CD14-positive monocyte (primary cell): ENCODE measurements at regions not wholly inside any gene's neighbourhood (a gene's known extent, or its start where the extent isn't known, plus 50 kb on each side); places are given as distances from the start of the nearest gene placed in this dataset.

ENCODE experiments used
- DNase-seq, 3 donors: peaks; one replicate each; pipeline ENCODE4 v3.0.0-alpha.2; 2011 to 2022
- H2AFZ ChIP-seq: 2 replicates; pipeline ENCODE4 v1.6.0; 2012; ENCODE audit warnings: mild to moderate bottlenecking, low read depth, low read length, inconsistent platforms; ENCODE audit not compliant: insufficient read depth, poor library complexity, severe bottlenecking
- H3K27ac ChIP-seq, 2 donors: 1 replicate in 1 of 2; 2 replicates in 1 of 2; pipeline ENCODE4 v1.5.1; 2012 to 2013; ENCODE audit warnings: low read length in 2 of 2, control low read depth in 1 of 2, inconsistent platforms in 1 of 2, low read depth in 1 of 2, mild to moderate bottlenecking in 1 of 2
- H3K27me3 ChIP-seq, 2 donors: one replicate each; pipeline versions ENCODE4 v1.6.0 to v1.6.1; 2011 to 2013; ENCODE audit warnings: low read length in 2 of 2; ENCODE audit not compliant: control insufficient read depth in 2 of 2, insufficient read depth in 2 of 2
- H3K36me3 ChIP-seq, 2 donors: replicated peaks in 1 of 2; 1 replicate in 1 of 2; 2 replicates in 1 of 2; pipeline versions ENCODE4 v1.5.1 to v1.6.1; 2012 to 2013; ENCODE audit warnings: low read length in 2 of 2, control low read depth in 1 of 2, inconsistent platforms in 1 of 2, mild to moderate bottlenecking in 1 of 2; ENCODE audit not compliant: insufficient read depth in 2 of 2, control insufficient read depth in 1 of 2
- H3K4me1 ChIP-seq, 2 donors: 1 replicate in 1 of 2; 2 replicates in 1 of 2; pipeline versions ENCODE4 v1.5.1 to v1.6.1; 2012 to 2013; ENCODE audit warnings: low read length in 2 of 2, control low read depth in 1 of 2, inconsistent platforms in 1 of 2, mild to moderate bottlenecking in 1 of 2, moderate library complexity in 1 of 2; ENCODE audit not compliant: insufficient read depth in 2 of 2, control insufficient read depth in 1 of 2
- H3K4me2 ChIP-seq: replicated peaks from 2 replicates; pipeline ENCODE3; 2012; ENCODE audit warnings: low read length, moderate library complexity, mild to moderate bottlenecking; ENCODE audit not compliant: poor library complexity, severe bottlenecking; ENCODE audit errors: extremely low read depth
- H3K4me3 ChIP-seq, 3 experiments: fragments of 200-600 bp in 1 of 3; sonication (generic) in 1 of 3; replicated peaks in 1 of 3; 1 replicate in 2 of 3; 2 replicates in 1 of 3; pipeline ENCODE4 v1.5.1; 2011 to 2013; ENCODE audit warnings: low read length in 3 of 3, mild to moderate bottlenecking in 3 of 3, control low read depth in 2 of 3, low read depth in 2 of 3, inconsistent platforms in 1 of 3, moderate library complexity in 1 of 3
- H3K79me2 ChIP-seq: 2 replicates; pipeline ENCODE4 v1.6.0; 2012; ENCODE audit warnings: mild to moderate bottlenecking, control low read depth, inconsistent platforms, low read length, moderate library complexity; ENCODE audit not compliant: insufficient read depth
- H3K9ac ChIP-seq: 2 replicates; pipeline ENCODE4 v1.6.0; 2017; ENCODE audit warnings: low read length, mild to moderate bottlenecking; ENCODE audit not compliant: insufficient read depth, poor library complexity, severe bottlenecking
- H3K9me3 ChIP-seq, 2 donors: replicated peaks in 1 of 2; 1 replicate in 1 of 2; 2 replicates in 1 of 2; pipeline versions ENCODE4 v1.5.1 to v1.6.1; 2012 to 2013; ENCODE audit warnings: low read length in 2 of 2, control low read depth in 1 of 2; ENCODE audit not compliant: control insufficient read depth in 1 of 2, insufficient read depth in 1 of 2
- H4K20me1 ChIP-seq: 2 replicates; pipeline ENCODE4 v1.6.0; 2012; ENCODE audit warnings: mild to moderate bottlenecking, low read length, control low read depth, moderate library complexity; ENCODE audit not compliant: insufficient read depth
- H3K27ac Mint-ChIP-seq, 7 donors: one replicate each; pipeline ENCODE4 v1.8.0; 2020; ENCODE audit warnings: mild to moderate bottlenecking in 7 of 7, mixed read lengths in 7 of 7, moderate library complexity in 6 of 7, inconsistent platforms in 2 of 7
- H3K27me3 Mint-ChIP-seq, 3 donors: one replicate each; pipeline ENCODE4 v1.8.0; 2021 to 2022; ENCODE audit warnings: low read depth in 3 of 3, mild to moderate bottlenecking in 3 of 3, mixed read lengths in 3 of 3, moderate library complexity in 3 of 3, inconsistent platforms in 1 of 3
- H3K36me3 Mint-ChIP-seq, 2 donors: one replicate each; pipeline ENCODE4 v1.8.0; 2020; ENCODE audit warnings: mixed read lengths in 2 of 2, inconsistent platforms in 1 of 2, mild to moderate bottlenecking in 1 of 2
- H3K4me1 Mint-ChIP-seq: one replicate; pipeline ENCODE4 v1.8.0; 2020; ENCODE audit warnings: mild to moderate bottlenecking, mixed read lengths
- H3K4me3 Mint-ChIP-seq, 2 donors: one replicate each; pipeline ENCODE4 v1.8.0; 2020; ENCODE audit warnings: mild to moderate bottlenecking in 2 of 2, mixed read lengths in 2 of 2, moderate library complexity in 1 of 2
- H3K9me3 Mint-ChIP-seq, 7 donors: one replicate each; pipeline ENCODE4 v1.8.0; 2020 to 2022; ENCODE audit warnings: mixed read lengths in 7 of 7, mild to moderate bottlenecking in 6 of 7, moderate library complexity in 6 of 7, inconsistent platforms in 2 of 7
- WGBS: methylation state at CpG from one replicate; pipeline ENCODE4 v1.1.5; 2013; ENCODE audit warnings: missing lambda C conversion rate; ENCODE audit not compliant: insufficient coverage; 5-methylcytosine and 5-hydroxymethylcytosine counted together
- intact Hi-C, 2 donors: fragments of 100-400 bp; cut with micrococcal nuclease; formaldehyde crosslinking; loops; one replicate each; pipeline versions ENCODE4 v1.15.0 to v1.15.1; 2023
- TF ChIP-seq, protein P1 (sequence below): fragments of 200-600 bp; IDR thresholded peaks from one replicate; pipeline ENCODE4 v1.8.0; 2022; ENCODE audit warnings: antibody characterized with exemption, mild to moderate bottlenecking

DNA sequence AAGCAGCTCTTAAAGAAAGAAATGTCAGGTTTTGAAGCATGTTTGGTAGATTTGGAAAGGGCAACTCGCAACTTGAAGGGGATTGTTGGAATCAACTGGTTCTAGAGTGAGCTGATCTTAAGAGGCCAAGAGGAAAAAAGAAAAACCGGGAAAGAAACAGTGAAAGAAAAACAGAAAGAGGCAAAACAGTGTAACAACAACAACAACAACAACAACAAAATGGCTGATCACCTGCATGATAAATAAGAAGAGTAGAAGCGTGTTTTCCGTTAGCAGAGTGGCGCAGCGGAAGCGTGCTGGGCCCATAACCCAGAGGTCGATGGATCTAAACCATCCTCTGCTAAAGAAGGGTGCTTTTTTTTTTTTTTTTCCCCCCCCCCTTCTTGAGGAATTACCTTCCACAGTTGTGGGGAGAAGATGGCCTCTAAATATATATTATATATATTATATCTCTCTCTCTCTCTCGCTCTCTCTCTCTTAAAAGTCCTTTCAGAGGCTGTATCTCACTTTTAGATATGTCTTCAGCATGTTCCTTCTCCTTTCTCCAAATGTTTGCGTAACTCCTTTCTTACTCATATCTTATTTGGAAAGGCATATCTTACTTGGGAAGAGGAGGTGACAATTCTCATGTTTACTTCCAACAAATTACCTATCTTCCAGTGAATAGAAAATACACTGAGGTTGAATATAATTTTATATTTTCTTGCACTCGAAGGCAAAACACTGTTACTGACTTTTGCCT is 134.4 kb downstream of the OR2B2 start:
- Mint-ChIP-seq H3K4me3 (no peak overlapping the region), H3K27ac (no peak overlapping the region)
- intact Hi-C loops, result no loop called here

DNA sequence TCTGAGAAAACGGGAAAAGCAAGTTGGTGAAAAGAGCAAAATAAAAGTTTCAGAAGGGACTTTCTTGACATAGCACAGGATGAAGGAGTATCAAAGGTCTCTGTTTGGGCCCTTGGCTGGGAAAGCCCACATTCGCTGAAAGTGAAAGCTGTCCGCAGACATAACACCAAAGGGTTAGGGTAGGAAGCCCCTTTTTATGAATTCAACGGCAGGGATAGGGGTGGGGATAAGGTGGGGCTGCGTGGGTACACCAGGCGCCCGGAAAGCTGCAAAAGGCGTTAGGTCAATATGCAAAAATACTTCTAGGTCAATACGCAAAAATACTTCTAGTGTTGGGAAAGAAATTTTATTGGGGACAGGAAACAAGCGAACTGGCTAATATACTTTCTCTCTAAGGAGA is 135.1 kb downstream of the OR2B2 start:
- no peak overlapping the region for H3K27ac Mint-ChIP-seq

More for the DNA sequence above, 134.4 kb downstream of the OR2B2 start:
- no peaks in the 10 kb centered on the region for H3K36me3 Mint-ChIP-seq
- no peaks in the 10 kb centered on the region for H3K9me3 ChIP-seq
- H2AFZ ChIP-seq, result no peak overlapping the region
- no peak overlapping the region for H3K27ac ChIP-seq
- H3K79me2 ChIP-seq, result no peaks in the 10 kb centered on the region
- peaks cover 0 to 2% of the 10 kb centered on the region in 2 donors for H3K27me3 ChIP-seq
- peaks cover 2 to 3% (median 2%) of the 10 kb centered on the region in 3 donors for H3K27me3 Mint-ChIP-seq
- peaks cover 25% of the 10 kb centered on the region for H3K4me1 Mint-ChIP-seq
- no peaks in the 10 kb centered on the region for H3K36me3 ChIP-seq
- WGBS, result 100% methylated on average over 1 of the region's 11 CpGs
- no peak overlapping the region for H3K4me3 ChIP-seq
- no peak for DNase-seq
- peaks cover 15 to 16% of the 10 kb centered on the region in 2 donors for H3K4me1 ChIP-seq
- H3K4me2 ChIP-seq, result no peak overlapping the region
- H4K20me1 ChIP-seq, result no peaks in the 10 kb centered on the region
- no peaks in the 10 kb centered on the region for H3K9me3 Mint-ChIP-seq
- H3K9ac ChIP-seq, result peak overlapping the region; percentile 15
- TF ChIP-seq, protein P1, sequence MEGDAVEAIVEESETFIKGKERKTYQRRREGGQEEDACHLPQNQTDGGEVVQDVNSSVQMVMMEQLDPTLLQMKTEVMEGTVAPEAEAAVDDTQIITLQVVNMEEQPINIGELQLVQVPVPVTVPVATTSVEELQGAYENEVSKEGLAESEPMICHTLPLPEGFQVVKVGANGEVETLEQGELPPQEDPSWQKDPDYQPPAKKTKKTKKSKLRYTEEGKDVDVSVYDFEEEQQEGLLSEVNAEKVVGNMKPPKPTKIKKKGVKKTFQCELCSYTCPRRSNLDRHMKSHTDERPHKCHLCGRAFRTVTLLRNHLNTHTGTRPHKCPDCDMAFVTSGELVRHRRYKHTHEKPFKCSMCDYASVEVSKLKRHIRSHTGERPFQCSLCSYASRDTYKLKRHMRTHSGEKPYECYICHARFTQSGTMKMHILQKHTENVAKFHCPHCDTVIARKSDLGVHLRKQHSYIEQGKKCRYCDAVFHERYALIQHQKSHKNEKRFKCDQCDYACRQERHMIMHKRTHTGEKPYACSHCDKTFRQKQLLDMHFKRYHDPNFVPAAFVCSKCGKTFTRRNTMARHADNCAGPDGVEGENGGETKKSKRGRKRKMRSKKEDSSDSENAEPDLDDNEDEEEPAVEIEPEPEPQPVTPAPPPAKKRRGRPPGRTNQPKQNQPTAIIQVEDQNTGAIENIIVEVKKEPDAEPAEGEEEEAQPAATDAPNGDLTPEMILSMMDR, result no peak

More for the DNA sequence above, 135.1 kb downstream of the OR2B2 start:
- Histone ChIP-seq H3K4me3 (no peak overlapping the region), H3K36me3 (no peaks in the 10 kb centered on the region), H3K4me1 (peaks cover 22 to 23% of the 10 kb centered on the region in 2 donors), H3K79me2 (no peaks in the 10 kb centered on the region), H3K4me2 (no peak overlapping the region), H4K20me1 (no peaks in the 10 kb centered on the region), H2AFZ (no peak overlapping the region), H3K9me3 (no peaks in the 10 kb centered on the region), H3K27ac (no peak overlapping the region), H3K27me3 (peaks cover 0 to 2% of the 10 kb centered on the region in 2 donors), H3K9ac (no peak overlapping the region)
- H3K4me1 Mint-ChIP-seq, result peaks cover 31% of the 10 kb centered on the region
- WGBS, result 87% methylated on average over 3 of the region's 10 CpGs
- no peak for DNase-seq
- intact Hi-C loops, result no loop called here
- TF ChIP-seq, protein P1, result no peak
- H3K9me3 Mint-ChIP-seq, result no peaks in the 10 kb centered on the region
- H3K36me3 Mint-ChIP-seq, result no peaks in the 10 kb centered on the region
- H3K4me3 Mint-ChIP-seq, result no peak overlapping the region
- H3K27me3 Mint-ChIP-seq, result peaks cover 2 to 3% (median 2%) of the 10 kb centered on the region in 3 donors
